ENCODE measurements at regions not wholly inside any gene's neighbourhood (a gene's known extent, or its start where the extent isn't known, plus 50 kb on each side); places are given as distances from the start of the nearest gene placed in this dataset.

GRCh38 chr9:109601181-109601580 is 103.1 kb upstream of the PTPN3 start:
- H3K4me3 ChIP-seq = no peak overlapping the region
- 100% methylated on average over 1 of the region's 1 CpG; no CpG with 5 or more reads in 9 of the 10 experiments for WGBS, 10 experiments
- in situ Hi-C loops (cut with MboI; ENCODE audit: low pct_unique_long_range_greater_than_20kb in 2 of 9, low sequenced_read_pairs in 9 of 9, unreplicated experiment in 9 of 9) = no loop called here
- H3K4me1 ChIP-seq (replicated peaks in 1 of 2) = peaks cover 0 to 6% of the 10 kb centered on the region in 2 donors
- no peak overlapping the region for H3K27ac ChIP-seq
- ATAC-seq (replicated peaks in 6 of 8) = no peak

- in situ Hi-C loops (cut with MboI; ENCODE audit: low pct_unique_long_range_greater_than_20kb in 2 of 9, low sequenced_read_pairs in 9 of 9, unreplicated experiment in 9 of 9) = no loop called here
- WGBS, 10 experiments = 0 to 100% (median 68%) methylated on average over 1 to 4 of the region's 4 CpGs; no CpG with 5 or more reads in 2 of the 10 experiments
- Histone ChIP-seq H3K4me1 (replicated peaks in 1 of 2) (peaks cover 0 to 6% of the 10 kb centered on the region in 2 donors), H3K27ac (no peak overlapping the region), H3K4me3 (no peak overlapping the region)
- no peak for ATAC-seq (replicated peaks in 6 of 8)
Observed at GRCh38 chr9:109602987-109603386, 104.9 kb upstream of the PTPN3 start.

DNA sequence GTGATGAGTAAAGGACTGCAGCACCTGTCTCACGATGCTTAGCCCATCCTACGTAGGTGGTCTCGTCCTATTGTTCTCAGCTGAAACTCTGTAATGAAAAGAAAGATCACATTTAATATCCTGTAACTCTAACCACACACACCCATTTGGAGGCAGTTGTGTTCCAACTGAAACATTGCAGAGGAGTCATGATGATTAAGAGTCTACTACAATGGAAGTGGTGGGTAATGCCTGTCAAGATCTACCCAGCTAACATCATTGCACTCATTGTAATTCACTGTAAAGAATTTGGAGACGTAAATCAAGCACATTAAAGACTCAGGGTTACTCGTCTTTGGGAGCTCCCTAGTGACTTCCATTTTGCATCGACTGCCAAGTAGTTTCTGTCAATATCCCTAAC is 106.0 kb upstream of the PTPN3 start:
- ATAC-seq (replicated peaks in 6 of 8) = peak in 1 of 8 experiments; percentile 70
- 0 to 80% (median 49%) methylated on average over 1 to 6 of the region's 6 CpGs; no CpG with 5 or more reads in 2 of the 10 experiments for WGBS, 10 experiments
- Histone ChIP-seq H3K4me3 (no peak overlapping the region), H3K4me1 (replicated peaks in 1 of 2) (peaks cover 0 to 6% of the 10 kb centered on the region in 2 donors), H3K27ac (no peak overlapping the region)
- in situ Hi-C loops (cut with MboI; ENCODE audit: low pct_unique_long_range_greater_than_20kb in 2 of 9, low sequenced_read_pairs in 9 of 9, unreplicated experiment in 9 of 9) = no loop called here

GRCh38 chr9:109604781-109605180 is 106.7 kb upstream of the PTPN3 start:
- H3K4me3 ChIP-seq = no peak overlapping the region
- peaks cover 0 to 6% of the 10 kb centered on the region in 2 donors for H3K4me1 ChIP-seq (replicated peaks in 1 of 2)
- ATAC-seq (replicated peaks in 6 of 8) = no peak
- WGBS, 10 experiments = 33 to 100% (median 90%) methylated on average over 1 of the region's 1 CpG; no CpG with 5 or more reads in 2 of the 10 experiments
- in situ Hi-C loops (cut with MboI; ENCODE audit: low pct_unique_long_range_greater_than_20kb in 2 of 9, low sequenced_read_pairs in 9 of 9, unreplicated experiment in 9 of 9) = no loop called here
- no peak overlapping the region for H3K27ac ChIP-seq

DNA sequence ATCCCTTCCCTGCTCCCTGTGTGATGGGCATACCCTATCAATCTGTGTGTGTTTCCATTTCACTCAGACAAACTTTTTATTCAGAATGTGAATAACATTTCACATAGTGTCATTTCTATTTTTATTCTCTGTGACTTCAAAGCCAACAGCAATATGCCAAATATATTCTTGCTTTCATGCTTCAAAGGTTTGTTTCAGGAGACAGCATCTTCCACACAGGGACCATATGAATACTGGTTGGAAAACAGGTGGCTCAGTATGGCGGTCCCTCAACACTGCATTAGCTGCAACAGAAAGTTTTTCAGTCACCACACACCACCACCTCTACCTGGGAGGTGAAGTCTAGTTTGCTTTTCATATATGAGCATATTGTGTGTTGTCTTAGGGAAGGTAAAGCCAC is 111.0 kb upstream of the PTPN3 start:
- WGBS, 10 experiments = 0 to 100% (median 58%) methylated on average over 1 of the region's 1 CpG; no CpG with 5 or more reads in 4 of the 10 experiments
- Histone ChIP-seq H3K4me3 (no peak overlapping the region), H3K27ac (no peak overlapping the region), H3K4me1 (replicated peaks in 1 of 2) (peaks cover 0 to 3% of the 10 kb centered on the region in 2 donors)
- no peak for ATAC-seq (replicated peaks in 6 of 8)
- in situ Hi-C loops (cut with MboI; ENCODE audit: low pct_unique_long_range_greater_than_20kb in 2 of 9, low sequenced_read_pairs in 9 of 9, unreplicated experiment in 9 of 9) = no loop called here

DNA sequence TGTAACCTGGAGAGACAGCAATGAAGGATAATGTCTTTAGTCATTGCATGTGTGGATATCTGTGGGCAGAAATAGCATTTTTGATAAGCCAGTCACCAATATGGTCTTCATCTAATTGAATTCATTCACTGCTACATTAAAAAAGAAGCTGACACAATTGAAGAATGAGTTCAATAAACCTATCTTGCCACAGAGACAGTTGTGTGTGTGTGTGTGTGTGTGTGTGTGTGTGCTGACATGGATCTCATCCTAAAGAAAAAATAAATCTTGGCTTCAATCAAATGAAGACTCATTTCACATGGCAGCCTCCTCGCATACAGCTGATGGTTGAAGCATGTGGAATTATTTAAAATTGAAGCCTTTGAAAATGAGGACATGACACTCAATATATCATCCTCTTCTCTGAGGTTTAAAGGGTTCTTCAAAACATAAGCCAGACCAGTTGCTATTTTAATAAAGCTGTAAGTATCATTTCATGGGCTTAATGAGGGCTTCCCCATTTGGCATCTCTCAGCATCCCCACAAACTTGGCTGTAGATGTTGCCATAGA is 118.5 kb upstream of the PTPN3 start:
- no peak for ATAC-seq (replicated peaks in 6 of 8)
- Histone ChIP-seq H3K4me3 (no peak overlapping the region), H3K27ac (no peak overlapping the region), H3K4me1 (replicated peaks in 1 of 2) (no peaks in the 10 kb centered on the region)
- in situ Hi-C loops (cut with MboI; ENCODE audit: low pct_unique_long_range_greater_than_20kb in 2 of 9, low sequenced_read_pairs in 9 of 9, unreplicated experiment in 9 of 9) = no loop called here
- 0 to 100% (median 33%) methylated on average over 1 of the region's 1 CpG; no CpG with 5 or more reads in 7 of the 10 experiments for WGBS, 10 experiments

DNA sequence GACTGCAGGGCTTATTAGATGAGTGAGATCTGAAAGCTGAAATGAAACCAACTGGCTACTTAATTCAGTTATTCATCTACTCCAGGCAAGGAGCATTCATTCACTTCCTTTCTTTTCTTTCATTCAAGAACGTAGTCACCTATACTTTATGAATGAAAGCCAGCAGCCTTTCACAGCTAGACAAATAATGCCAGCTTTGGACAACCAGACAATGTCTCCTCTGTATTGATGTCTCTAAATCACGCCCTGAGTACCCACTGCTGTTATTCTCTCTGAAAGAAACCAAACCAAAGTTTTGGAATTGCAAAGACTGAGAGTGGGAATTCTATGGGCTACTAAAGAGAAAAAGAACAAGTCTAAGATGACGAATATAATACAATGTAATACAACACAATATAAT is 121.2 kb upstream of the PTPN3 start:
- peak in 3 of 8 experiments; percentile 31 to 60 (median 39) for ATAC-seq (replicated peaks in 6 of 8)
- H3K4me1 ChIP-seq (replicated peaks in 1 of 2) = no peaks in the 10 kb centered on the region
- WGBS, 10 experiments = 8 to 60% (median 37%) methylated on average over 1 to 3 of the region's 3 CpGs
- no peak overlapping the region for H3K4me3 ChIP-seq
- no peak overlapping the region for H3K27ac ChIP-seq
- in situ Hi-C loops (cut with MboI; ENCODE audit: low pct_unique_long_range_greater_than_20kb in 2 of 9, low sequenced_read_pairs in 9 of 9, unreplicated experiment in 9 of 9) = no loop called here

DNA sequence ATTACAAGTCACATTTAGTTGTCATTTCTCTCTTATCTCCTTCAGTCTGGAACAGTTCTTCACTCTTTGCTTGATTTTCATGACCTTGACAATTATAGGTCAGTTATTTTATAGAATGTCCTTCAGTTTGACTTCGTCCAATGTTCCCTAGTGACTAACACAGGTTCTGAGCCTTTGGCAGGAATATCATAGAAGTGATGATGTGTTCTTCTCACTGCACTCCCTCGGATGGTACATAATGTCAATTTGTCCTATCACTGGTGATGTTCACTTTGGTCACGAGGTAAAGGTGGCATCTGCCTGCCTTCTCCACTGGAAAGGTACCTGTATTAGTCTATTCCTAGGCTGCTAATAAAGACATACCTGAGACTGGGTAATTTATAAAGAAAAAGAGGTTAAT is 126.0 kb upstream of the PTPN3 start:
- Histone ChIP-seq H3K27ac (no peak overlapping the region), H3K4me1 (replicated peaks in 1 of 2) (no peaks in the 10 kb centered on the region), H3K4me3 (no peak overlapping the region)
- in situ Hi-C loops (cut with MboI; ENCODE audit: low pct_unique_long_range_greater_than_20kb in 2 of 9, low sequenced_read_pairs in 9 of 9, unreplicated experiment in 9 of 9) = no loop called here
- ATAC-seq (replicated peaks in 6 of 8) = no peak
- 8 to 100% (median 65%) methylated on average over 1 to 3 of the region's 3 CpGs; no CpG with 5 or more reads in 1 of the 10 experiments for WGBS, 10 experiments

GRCh38 chr9:109624896-109625295 is 126.8 kb upstream of the PTPN3 start:
- 13 to 100% (median 80%) methylated on average over 1 of the region's 1 CpG; no CpG with 5 or more reads in 4 of the 10 experiments for WGBS, 10 experiments
- Histone ChIP-seq H3K27ac (no peak overlapping the region), H3K4me1 (replicated peaks in 1 of 2) (no peaks in the 10 kb centered on the region), H3K4me3 (no peak overlapping the region)
- in situ Hi-C loops (cut with MboI; ENCODE audit: low pct_unique_long_range_greater_than_20kb in 2 of 9, low sequenced_read_pairs in 9 of 9, unreplicated experiment in 9 of 9) = no loop called here
- no peak for ATAC-seq (replicated peaks in 6 of 8)

DNA sequence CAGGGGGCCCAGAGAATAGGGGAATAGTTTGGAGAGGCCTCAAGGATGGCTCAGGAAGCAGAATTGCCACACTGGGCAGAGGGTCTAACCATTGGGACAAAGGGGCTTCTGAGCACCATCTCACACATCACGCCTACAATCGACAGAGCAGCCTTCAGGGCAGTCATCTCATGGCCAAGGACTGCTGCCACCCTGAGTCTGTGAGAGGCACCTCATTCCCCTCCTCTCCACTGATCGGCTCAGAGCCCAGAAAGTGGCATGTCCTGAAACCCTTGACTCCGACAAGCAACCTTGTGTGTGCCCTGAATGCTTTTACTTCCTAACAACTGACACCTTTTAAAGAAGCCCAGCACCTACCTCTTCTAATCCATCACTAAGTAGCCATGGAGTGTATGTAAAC is 128.9 kb upstream of the PTPN3 start:
- no peak for ATAC-seq (replicated peaks in 6 of 8)
- no peaks in the 10 kb centered on the region for H3K4me1 ChIP-seq (replicated peaks in 1 of 2)
- no peak overlapping the region for H3K4me3 ChIP-seq
- WGBS, 10 experiments = 20 to 87% (median 65%) methylated on average over 2 to 4 of the region's 4 CpGs; no CpG with 5 or more reads in 2 of the 10 experiments
- in situ Hi-C loops (cut with MboI; ENCODE audit: low pct_unique_long_range_greater_than_20kb in 2 of 9, low sequenced_read_pairs in 9 of 9, unreplicated experiment in 9 of 9) = no loop called here
- H3K27ac ChIP-seq = no peak overlapping the region

DNA sequence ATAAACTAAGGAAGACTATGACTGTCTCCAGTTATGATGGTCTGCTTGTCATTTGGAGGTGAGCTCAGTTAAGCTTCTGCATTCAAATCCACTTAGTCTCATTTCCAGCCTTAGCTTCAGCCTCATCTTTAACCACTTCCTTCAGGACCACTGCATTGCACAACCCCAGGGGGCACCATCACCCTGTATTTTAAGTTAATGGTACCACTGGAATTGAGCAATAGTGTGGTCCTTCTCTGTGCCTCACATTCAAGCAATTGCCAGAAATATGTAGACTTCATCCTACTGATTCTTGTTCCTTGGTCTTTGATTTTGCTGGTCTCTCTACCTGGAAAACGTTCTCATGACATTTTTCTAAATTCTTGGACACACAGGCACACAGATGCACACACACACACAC is 131.5 kb upstream of the PTPN3 start:
- WGBS, 10 experiments = 0 to 38% (median 29%) methylated on average over 1 of the region's 1 CpG; no CpG with 5 or more reads in 5 of the 10 experiments
- H3K27ac ChIP-seq = no peak overlapping the region
- no peaks in the 10 kb centered on the region for H3K4me1 ChIP-seq (replicated peaks in 1 of 2)
- H3K4me3 ChIP-seq = no peak overlapping the region
- no peak for ATAC-seq (replicated peaks in 6 of 8)
- in situ Hi-C loops (cut with MboI; ENCODE audit: low pct_unique_long_range_greater_than_20kb in 2 of 9, low sequenced_read_pairs in 9 of 9, unreplicated experiment in 9 of 9) = no loop called here

DNA sequence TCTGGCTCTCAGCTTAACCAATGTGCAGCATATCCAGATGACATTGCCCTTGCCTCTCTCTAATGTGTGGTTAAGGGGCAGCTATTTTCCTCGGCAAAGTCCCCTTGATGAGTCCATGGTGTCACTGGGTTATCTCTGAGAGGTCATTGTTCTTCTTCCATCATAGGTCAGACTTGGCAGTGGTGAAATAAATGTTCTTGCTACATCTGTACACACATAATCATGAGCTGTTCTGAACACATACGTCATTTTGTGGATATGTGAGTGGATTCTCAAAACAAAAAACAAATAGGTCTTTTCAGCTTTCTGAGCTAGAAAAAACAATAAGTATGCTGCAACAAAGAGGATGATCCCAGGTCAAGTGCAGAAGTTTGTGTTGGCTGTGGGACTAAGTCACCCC is 134.7 kb upstream of the PTPN3 start:
- H3K4me1 ChIP-seq (replicated peaks in 1 of 2) = no peaks in the 10 kb centered on the region
- no peak for ATAC-seq (replicated peaks in 6 of 8)
- WGBS, 10 experiments = 18 to 92% (median 82%) methylated on average over 1 to 2 of the region's 2 CpGs; no CpG with 5 or more reads in 2 of the 10 experiments
- no peak overlapping the region for H3K27ac ChIP-seq
- no peak overlapping the region for H3K4me3 ChIP-seq
- in situ Hi-C loops (cut with MboI; ENCODE audit: low pct_unique_long_range_greater_than_20kb in 2 of 9, low sequenced_read_pairs in 9 of 9, unreplicated experiment in 9 of 9) = no loop called here

GRCh38 chr9:109639674-109640579 is 140.1 kb upstream of the PALM2AKAP2 start:
- WGBS, 10 experiments = 0 to 42% (median 13%) methylated on average over 3 to 15 of the region's 43 CpGs; no CpG with 5 or more reads in 2 of the 10 experiments
- peaks cover 0 to 6% of the 10 kb centered on the region in 2 donors for H3K4me1 ChIP-seq (replicated peaks in 1 of 2)
- H3K27ac ChIP-seq = no peak overlapping the region
- in situ Hi-C loops (cut with MboI; ENCODE audit: low pct_unique_long_range_greater_than_20kb in 2 of 9, low sequenced_read_pairs in 9 of 9, unreplicated experiment in 9 of 9) = no loop called here
- peak overlapping the region; percentile 32 to 54 (median 47) for H3K4me3 ChIP-seq
- peak; percentile 37 to 70 (median 56) for ATAC-seq (replicated peaks in 6 of 8)

Data from motor neuron (in vitro differentiated cells).